GM23338 (cell line): ENCODE measurements at regions not wholly inside any gene's neighbourhood (a gene's known extent, or its start where the extent isn't known, plus 50 kb on each side); places are given as distances from the start of the nearest gene placed in this dataset.
A peak's percentile ranks its signal among the peaks of the same experiment; 100 is the strongest.

Experiments used
- ATAC-seq: fragments of 200-7000 bp; cut with Tn5 transposase; 3 replicates; pipeline ENCODE4 v1.9.1; 2020
- DNase-seq: peaks from one replicate; pipeline ENCODE4 v3.0.0-alpha.2; 2015; ENCODE audit warnings: low spot score
- H2AFZ ChIP-seq: fragments of 200-600 bp; sonication (generic); 2 replicates; pipeline ENCODE4 v1.8.0; 2016; ENCODE audit warnings: antibody characterized with exemption, mild to moderate bottlenecking, moderate library complexity
- H3F3A ChIP-seq: fragments of 200-600 bp; sonication (generic); replicated peaks from 2 replicates; pipeline ENCODE4 v1.8.0; 2017; ENCODE audit warnings: antibody characterized with exemption, mixed run types, low read depth
- H3K27ac ChIP-seq: fragments of 200-600 bp; sonication (generic); 2 replicates; pipeline ENCODE4 v1.6.1; 2016; ENCODE audit warnings: low read depth
- H3K27me3 ChIP-seq: fragments of 200-600 bp; sonication (generic); 2 replicates; pipeline ENCODE4 v1.8.0; 2016; ENCODE audit warnings: mild to moderate bottlenecking, mixed run types, moderate library complexity; ENCODE audit not compliant: insufficient read depth
- H3K36me3 ChIP-seq: fragments of 200-600 bp; sonication (generic); 2 replicates; pipeline ENCODE4 v1.8.0; 2016; ENCODE audit warnings: mild to moderate bottlenecking; ENCODE audit not compliant: insufficient read depth
- H3K4me1 ChIP-seq: fragments of 200-600 bp; sonication (generic); 2 replicates; pipeline ENCODE4 v1.8.0; 2016; ENCODE audit warnings: mild to moderate bottlenecking, moderate library complexity; ENCODE audit not compliant: insufficient read depth
- H3K4me2 ChIP-seq: fragments of 200-600 bp; sonication (generic); 2 replicates; pipeline ENCODE4 v1.7.1; 2017; ENCODE audit warnings: mixed run types
- H3K4me3 ChIP-seq: fragments of 200-600 bp; sonication (generic); 2 replicates; pipeline ENCODE4 v1.6.1; 2016; ENCODE audit warnings: mixed run types
- H3K79me2 ChIP-seq: fragments of 200-600 bp; sonication (generic); replicated peaks from 2 replicates; pipeline ENCODE4 v1.8.0; 2017; ENCODE audit warnings: mild to moderate bottlenecking; ENCODE audit not compliant: insufficient read depth
- H3K9me2 ChIP-seq: fragments of 200-600 bp; sonication (generic); 2 replicates; pipeline ENCODE4 v1.8.0; 2017; ENCODE audit not compliant: insufficient read depth
- H4K20me1 ChIP-seq: fragments of 200-600 bp; sonication (generic); replicated peaks from 2 replicates; pipeline ENCODE4 v1.8.0; 2017; ENCODE audit warnings: mild to moderate bottlenecking; ENCODE audit not compliant: insufficient read depth
- H3K27ac Mint-ChIP-seq: 2 replicates; pipeline ENCODE4 v1.8.0; 2020; ENCODE audit warnings: inconsistent platforms, mild to moderate bottlenecking, moderate library complexity, mixed read lengths
- H3K27me3 Mint-ChIP-seq: 3 replicates; pipeline ENCODE4 v1.8.0; 2022; ENCODE audit warnings: low read depth, mild to moderate bottlenecking, moderate library complexity, mixed read lengths, inconsistent platforms; ENCODE audit not compliant: insufficient read depth, poor library complexity
- H3K36me3 Mint-ChIP-seq: 3 replicates; pipeline ENCODE4 v1.8.0; 2021; ENCODE audit warnings: low read depth, mild to moderate bottlenecking, inconsistent platforms, moderate library complexity, mixed read lengths
- H3K4me1 Mint-ChIP-seq: 3 replicates; pipeline ENCODE4 v1.8.0; 2020; ENCODE audit warnings: mild to moderate bottlenecking, inconsistent platforms, mixed read lengths
- H3K4me3 Mint-ChIP-seq: 3 replicates; pipeline ENCODE4 v1.8.0; 2021; ENCODE audit warnings: moderate library complexity, mild to moderate bottlenecking, inconsistent platforms, mixed read lengths
- H3K9me3 Mint-ChIP-seq: 3 replicates; pipeline ENCODE4 v1.8.0; 2020; ENCODE audit warnings: moderate library complexity, mild to moderate bottlenecking, inconsistent platforms, mixed read lengths
- CREB1 ChIP-seq: fragments of 250-450 bp; sonication (Bioruptor Pico); IDR thresholded peaks from 2 replicates; pipeline ENCODE4 v1.5.0; 2020; ENCODE audit warnings: low read depth, mild to moderate bottlenecking, moderate library complexity
- JUNB ChIP-seq: IDR thresholded peaks from one replicate; pipeline ENCODE4 v1.6.1; 2016; ENCODE audit warnings: antibody characterized with exemption; ENCODE audit not compliant: unreplicated experiment
- NANOG ChIP-seq: IDR thresholded peaks from 2 replicates; pipeline ENCODE4 v1.6.1; 2016; ENCODE audit warnings: antibody characterized with exemption, borderline replicate concordance
- REST ChIP-seq: IDR thresholded peaks from one replicate; pipeline ENCODE4 v1.6.1; 2018; ENCODE audit warnings: antibody characterized with exemption; ENCODE audit not compliant: unreplicated experiment
- ZNF114 ChIP-seq: fragments of 250-450 bp; sonication (Bioruptor Pico); IDR thresholded peaks from 2 replicates; pipeline ENCODE4 v1.5.0; 2020; ENCODE audit warnings: mild to moderate bottlenecking, moderate library complexity
- ZNF462 ChIP-seq: fragments of 250-450 bp; sonication (Bioruptor Pico); IDR thresholded peaks from 2 replicates; pipeline ENCODE4 v1.5.0; 2020; ENCODE audit warnings: mild to moderate bottlenecking, moderate library complexity

- DNase-seq, result no peak
- H3K9me2 ChIP-seq, result no peaks in the 10 kb centered on the region
These were observed 698.1 kb upstream of the NXPH2 start for GRCh38 chr2:139478165-139478914.

GRCh38 chr2:139477618-139478017 is 697.4 kb upstream of the NXPH2 start:
- Histone ChIP-seq H3K4me2 (0 out of 2 replicates have a peak overlapping the region, but pooled peaks have one; percentile 40), H3K79me2 (no peaks in the 10 kb centered on the region), H3K27me3 (no peaks in the 10 kb centered on the region), H3K36me3 (no peaks in the 10 kb centered on the region), H3F3A (no peaks in the 10 kb centered on the region), H3K4me1 (peaks cover 18% of the 10 kb centered on the region; the same call in 1 of the 2 replicates), H2AFZ (no peak overlapping the region), H3K27ac (no peak overlapping the region), H3K9me2 (no peaks in the 10 kb centered on the region), H3K4me3 (no peak overlapping the region), H4K20me1 (no peaks in the 10 kb centered on the region)
- no peak overlapping the region for H3K27ac Mint-ChIP-seq
- peaks cover 24% of the 10 kb centered on the region for H3K4me1 Mint-ChIP-seq
- ATAC-seq (no peak), DNase-seq (no peak)
- peaks cover 8% of the 10 kb centered on the region; the same call in 1 of the 3 replicates for H3K36me3 Mint-ChIP-seq
- peaks cover 4% of the 10 kb centered on the region; the same call in 1 of the 3 replicates for H3K9me3 Mint-ChIP-seq
- no peak overlapping the region for H3K4me3 Mint-ChIP-seq
- no peak for TF ChIP-seq CREB1
- TF ChIP-seq ZNF462 (CRISPR knock-in tag), result no peak
- no peak for TF ChIP-seq JUNB
- no peak for TF ChIP-seq REST
- no peaks in the 10 kb centered on the region for H3K27me3 Mint-ChIP-seq

More at GRCh38 chr2:139478165-139478914, 698.1 kb upstream of the NXPH2 start:
- Histone ChIP-seq H3K36me3 (no peaks in the 10 kb centered on the region), H3F3A (no peaks in the 10 kb centered on the region), H4K20me1 (no peaks in the 10 kb centered on the region), H3K4me3 (no peak overlapping the region), H2AFZ (no peak overlapping the region), H3K27ac (no peak overlapping the region), H3K4me1 (peaks cover 18% of the 10 kb centered on the region; the same call in 1 of the 2 replicates), H3K27me3 (no peaks in the 10 kb centered on the region), H3K79me2 (no peaks in the 10 kb centered on the region), H3K4me2 (0 out of 2 replicates have a peak overlapping the region, but pooled peaks have one; percentile 40)
- H3K36me3 Mint-ChIP-seq, result peaks cover 8% of the 10 kb centered on the region; the same call in 1 of the 3 replicates
- H3K9me3 Mint-ChIP-seq, result peaks cover 4% of the 10 kb centered on the region; the same call in 1 of the 3 replicates
- H3K4me1 Mint-ChIP-seq, result peaks cover 24% of the 10 kb centered on the region
- ATAC-seq, result no peak
- H3K27ac Mint-ChIP-seq, result no peak overlapping the region
- H3K4me3 Mint-ChIP-seq, result no peak overlapping the region
- peak; percentile 56; the same call in 1 of the 2 replicates for TF ChIP-seq NANOG
- TF ChIP-seq ZNF114 (CRISPR knock-in tag), result no peak
- no peaks in the 10 kb centered on the region for H3K27me3 Mint-ChIP-seq
